Spleen (tissue), 11 donors: ENCODE measurements at regions not wholly inside any gene's neighbourhood (a gene's known extent, or its start where the extent isn't known, plus 50 kb on each side); places are given as distances from the start of the nearest gene placed in this dataset.

Experiments
- DNase-seq: peaks from one replicate; pipeline ENCODE4 v3.0.0-alpha.2; 2020
- H3K27ac ChIP-seq, 8 donors: fragments of 200-600 bp; sonication (generic) in 7 of 8; 1 replicate in 4 of 8; 2 replicates in 4 of 8; pipeline versions ENCODE4 v1.5.0 to v1.8.0; 2016 to 2021; ENCODE audit warnings: inconsistent platforms in 4 of 8, mild to moderate bottlenecking in 4 of 8, moderate library complexity in 1 of 8
- H3K27me3 ChIP-seq, 7 donors: fragments of 200-600 bp; sonication (generic) in 6 of 7; replicated peaks in 1 of 7; 1 replicate in 4 of 7; 2 replicates in 3 of 7; pipeline versions ENCODE4 v1.5.0 to v1.8.0; 2016 to 2021; ENCODE audit warnings: inconsistent platforms in 3 of 7, mild to moderate bottlenecking in 1 of 7
- H3K36me3 ChIP-seq, 6 donors: fragments of 200-600 bp; sonication (generic) in 5 of 6; 1 replicate in 4 of 6; 2 replicates in 2 of 6; pipeline versions ENCODE4 v1.5.0 to v1.8.0; 2016 to 2021; ENCODE audit warnings: inconsistent platforms in 2 of 6
- H3K4me1 ChIP-seq, 6 donors: fragments of 200-600 bp; sonication (generic) in 5 of 6; 1 replicate in 3 of 6; 2 replicates in 3 of 6; pipeline versions ENCODE4 v1.5.0 to v1.8.0; 2016 to 2021; ENCODE audit warnings: inconsistent platforms in 3 of 6
- H3K4me3 ChIP-seq, 8 donors: fragments of 200-600 bp; sonication (generic) in 7 of 8; 1 replicate in 4 of 8; 2 replicates in 4 of 8; pipeline versions ENCODE4 v1.5.0 to v1.8.0; 2016 to 2021; ENCODE audit warnings: inconsistent platforms in 4 of 8, mild to moderate bottlenecking in 4 of 8, moderate library complexity in 2 of 8
- H3K9me3 ChIP-seq, 8 donors: fragments of 200-600 bp; sonication (generic) in 7 of 8; 1 replicate in 4 of 8; 2 replicates in 4 of 8; pipeline versions ENCODE4 v1.5.0 to v1.8.0; 2016 to 2021; ENCODE audit warnings: inconsistent platforms in 4 of 8
- CTCF ChIP-seq, 11 experiments: fragments of 200-600 bp in 7 of 11; fragments of 450-650 bp in 4 of 11; sonication (generic) in 4 of 11; IDR thresholded peaks in 8 of 11; conservative IDR thresholded peaks in 3 of 11; 1 replicate in 7 of 11; 2 replicates in 4 of 11; pipeline versions ENCODE4 v1.4.0 to v1.8.0; 2016 to 2021; ENCODE audit warnings: antibody characterized with exemption in 11 of 11, inconsistent platforms in 4 of 11, mild to moderate bottlenecking in 1 of 11
- POLR2A ChIP-seq, 3 donors: fragments of 450-650 bp; IDR thresholded peaks; one replicate each; pipeline ENCODE4 v1.5.1; 2017; ENCODE audit warnings: antibody characterized with exemption in 3 of 3, mild to moderate bottlenecking in 1 of 3
- POLR2AphosphoS5 ChIP-seq, 3 donors: sonication (generic); formaldehyde crosslinking; IDR thresholded peaks; one replicate each; pipeline ENCODE4 v1.5.1; 2017; ENCODE audit warnings: antibody characterized with exemption in 3 of 3
- WGBS, 5 donors: extraction: QIAGEN DNeasy Blood & Tissue Kit in 3 of 5; methylation state at CpG; one replicate each; pipeline versions ENCODE4 v1.1.5 to v1.1.7; 2013 to 2018; 5-methylcytosine and 5-hydroxymethylcytosine counted together
- intact Hi-C: fragments of 100-400 bp; cut with DNase I; formaldehyde crosslinking; loops from one replicate; pipeline ENCODE4 v1.15.0; 2023; ENCODE audit warnings: low total_unique reads
- donor health status: healthy with polysubstance abuse.
- donor health status: DM: no; HTN: no; CAD: no; lungs with moderate emphysema.
- donor health status: DM: no; HTN: no; CAD: no.
- donor health status: Bipolar disorder and iron deficiency.
- donor health status: healthy.
- donor health status: DM: no; HTN: no; CAD: no.
- donor health status: DM: yes; HTN: yes; CAD: no.

DNA sequence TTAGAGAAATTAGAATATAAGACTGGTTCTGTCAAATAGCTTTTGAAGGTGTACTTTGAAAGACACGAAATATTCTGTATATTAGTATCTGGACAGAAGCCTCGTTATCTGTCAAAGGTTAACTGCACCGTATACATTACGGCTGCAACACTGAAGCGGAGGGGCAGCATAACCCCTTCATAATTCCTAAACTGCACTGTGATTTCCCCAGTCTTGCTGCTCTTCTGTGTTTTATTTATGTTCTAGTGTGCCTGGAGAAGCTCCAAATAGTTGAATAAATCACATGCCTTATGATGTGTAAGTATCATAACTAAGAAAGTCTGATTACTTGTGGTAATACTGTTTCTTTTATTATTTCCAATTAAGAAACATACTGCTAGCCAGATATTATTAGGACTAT is 285.7 kb upstream of the ROBO2 start:
- WGBS, 5 donors, result 74 to 87% (median 85%) methylated on average over 5 of the region's 5 CpGs
- TF ChIP-seq POLR2A (IDR thresholded peaks at IDR 0.05) (no peak), POLR2AphosphoS5 (IDR thresholded peaks at IDR 0.05) (no peak), CTCF (IDR thresholded peaks at IDR 0.05 in 8 of 11, conservative IDR thresholded peaks at IDR 0.05 in 3 of 11) (no peak)
- H3K27ac ChIP-seq, result no peak overlapping the region
- H3K4me1 ChIP-seq, result no peaks in the 10 kb centered on the region
- DNase-seq, result no peak
- H3K36me3 ChIP-seq, result no peaks in the 10 kb centered on the region
- intact Hi-C loops, result no loop called here
- peaks cover 0 to 18% (median 3%) of the 10 kb centered on the region in 8 donors for H3K9me3 ChIP-seq
- no peak overlapping the region for H3K4me3 ChIP-seq
- no peaks in the 10 kb centered on the region for H3K27me3 ChIP-seq

DNA sequence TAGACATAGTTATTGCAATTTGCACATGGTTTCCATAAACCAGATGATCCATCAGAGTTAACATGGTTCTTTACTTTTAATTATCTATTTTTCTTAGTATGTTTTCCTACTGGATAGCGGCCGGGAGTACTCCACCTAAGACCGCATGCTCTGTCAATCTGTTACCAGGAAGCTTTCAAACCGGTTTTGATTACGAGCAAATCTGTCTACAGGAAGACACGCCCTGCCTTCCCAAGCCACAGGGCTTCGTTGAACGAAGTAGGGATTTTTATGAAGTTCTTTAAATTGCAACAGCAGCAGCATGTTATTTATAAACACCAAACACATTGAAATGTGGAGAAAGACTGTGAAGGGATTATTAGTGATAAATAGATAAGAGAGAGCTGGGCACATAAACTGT is 283.3 kb upstream of the ROBO2 start:
- Histone ChIP-seq H3K9me3 (peaks cover 0 to 9% (median 0%) of the 10 kb centered on the region in 8 donors), H3K27me3 (no peaks in the 10 kb centered on the region), H3K36me3 (no peaks in the 10 kb centered on the region), H3K4me1 (no peaks in the 10 kb centered on the region), H3K27ac (no peak overlapping the region), H3K4me3 (no peak overlapping the region)
- intact Hi-C loops, result no loop called here
- TF ChIP-seq POLR2AphosphoS5 (IDR thresholded peaks at IDR 0.05), result no peak
- TF ChIP-seq CTCF (IDR thresholded peaks at IDR 0.05 in 8 of 11, conservative IDR thresholded peaks at IDR 0.05 in 3 of 11), result no peak
- no peak for TF ChIP-seq POLR2A (IDR thresholded peaks at IDR 0.05)
- 61 to 81% (median 64%) methylated on average over 8 of the region's 8 CpGs for WGBS, 5 donors
- no peak for DNase-seq

DNA sequence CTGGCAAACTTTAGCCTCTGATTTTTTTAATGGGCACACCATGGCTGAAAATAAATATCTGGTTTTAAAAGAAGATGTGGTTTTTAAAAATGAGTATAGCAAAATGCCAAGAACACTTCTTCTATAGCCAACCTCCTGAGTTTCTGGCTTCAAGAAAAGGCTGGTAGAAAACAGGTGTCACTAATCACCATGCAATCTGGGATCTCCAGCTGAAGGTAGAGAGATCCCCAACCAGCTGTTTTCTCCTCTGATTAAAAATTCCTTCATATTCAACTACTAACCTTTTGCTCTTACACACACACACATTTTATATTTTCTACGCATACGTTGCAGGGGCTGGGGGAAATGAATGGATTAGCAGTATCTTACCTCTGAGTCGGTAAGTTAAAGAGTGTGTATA is 279.6 kb upstream of the ROBO2 start:
- intact Hi-C loops, result no loop called here
- H3K36me3 ChIP-seq, result no peaks in the 10 kb centered on the region
- H3K27me3 ChIP-seq, result no peaks in the 10 kb centered on the region
- no peak overlapping the region for H3K4me3 ChIP-seq
- DNase-seq, result no peak
- no peaks in the 10 kb centered on the region for H3K4me1 ChIP-seq
- no peak overlapping the region for H3K27ac ChIP-seq
- TF ChIP-seq POLR2A (IDR thresholded peaks at IDR 0.05), result no peak
- no peak for TF ChIP-seq POLR2AphosphoS5 (IDR thresholded peaks at IDR 0.05)
- TF ChIP-seq CTCF (IDR thresholded peaks at IDR 0.05 in 8 of 11, conservative IDR thresholded peaks at IDR 0.05 in 3 of 11), result no peak
- 89 to 95% (median 93%) methylated on average over 3 of the region's 3 CpGs for WGBS, 5 donors
- peaks cover 0 to 5% (median 0%) of the 10 kb centered on the region in 8 donors for H3K9me3 ChIP-seq

DNA sequence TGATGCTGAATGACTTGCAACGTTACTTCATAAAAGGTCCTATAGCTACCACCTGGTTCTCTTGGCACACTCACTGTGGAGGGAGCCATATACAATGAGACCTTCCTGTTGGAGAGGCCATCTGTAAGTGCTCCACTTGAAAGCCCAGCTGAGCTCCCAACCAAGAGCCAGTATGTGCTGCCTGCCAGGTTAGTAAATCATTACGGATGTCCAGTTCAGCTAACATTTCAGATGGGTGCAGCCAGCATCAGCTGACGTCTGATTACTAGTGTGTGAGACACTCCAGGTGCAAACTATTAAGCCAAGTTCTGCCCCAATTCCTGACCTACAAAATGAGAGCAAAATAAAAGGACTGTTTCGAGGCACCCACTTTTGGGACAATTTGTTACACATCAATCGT is 274.4 kb upstream of the ROBO2 start:
- Histone ChIP-seq H3K4me3 (no peak overlapping the region), H3K27ac (no peak overlapping the region), H3K27me3 (no peaks in the 10 kb centered on the region), H3K36me3 (no peaks in the 10 kb centered on the region), H3K4me1 (no peaks in the 10 kb centered on the region), H3K9me3 (peaks cover 0 to 5% (median 0%) of the 10 kb centered on the region in 8 donors)
- WGBS, 5 donors, result 65 to 79% (median 72%) methylated on average over 5 of the region's 5 CpGs
- TF ChIP-seq POLR2AphosphoS5 (IDR thresholded peaks at IDR 0.05) (no peak), POLR2A (IDR thresholded peaks at IDR 0.05) (no peak), CTCF (IDR thresholded peaks at IDR 0.05 in 8 of 11, conservative IDR thresholded peaks at IDR 0.05 in 3 of 11) (no peak)
- intact Hi-C loops, result no loop called here
- DNase-seq, result no peak
